Daoy (cell line): ENCODE measurements at regions not wholly inside any gene's neighbourhood (a gene's known extent, or its start where the extent isn't known, plus 50 kb on each side); places are given as distances from the start of the nearest gene placed in this dataset.
A peak's percentile ranks its signal among the peaks of the same experiment; 100 is the strongest.

Experiments
- DNase-seq: peaks from one replicate; pipeline ENCODE4 v3.0.0-alpha.2; 2015; ENCODE audit warnings: low read depth

GRCh38 chr7:1286946-1287645, 54.4 kb downstream of the UNCX start:
- no peak for DNase-seq

- no peak for DNase-seq
Observed at GRCh38 chr7:1287752-1288201, 55.1 kb downstream of the UNCX start.

GRCh38 chr7:1288390-1288995, 55.8 kb downstream of the UNCX start:
- no peak for DNase-seq

GRCh38 chr7:1288996-1289551, 56.4 kb downstream of the UNCX start:
- DNase-seq = no peak

- no peak for DNase-seq
Observed at GRCh38 chr7:1289666-1290025, 57.0 kb downstream of the UNCX start.

GRCh38 chr7:1290026-1290678, 57.5 kb downstream of the UNCX start:
- peak; percentile 58 for DNase-seq

- peak; percentile 43 for DNase-seq
Observed at GRCh38 chr7:1290679-1291356, 58.1 kb downstream of the UNCX start.

GRCh38 chr7:1291357-1291689, 58.7 kb downstream of the UNCX start:
- no peak for DNase-seq

- DNase-seq = no peak
Observed at GRCh38 chr7:1291845-1292765, 59.4 kb downstream of the UNCX start.

GRCh38 chr7:1292972-1293830, 60.5 kb downstream of the UNCX start:
- no peak for DNase-seq

- no peak for DNase-seq
Observed at GRCh38 chr7:1293950-1294411, 61.3 kb downstream of the UNCX start.

- DNase-seq = no peak
Observed at GRCh38 chr7:1295776-1296355, 63.2 kb downstream of the UNCX start.

- no peak for DNase-seq
Observed at GRCh38 chr7:1296356-1296981, 63.8 kb downstream of the UNCX start.

GRCh38 chr7:1297017-1297960, 64.6 kb downstream of the UNCX start:
- no peak for DNase-seq

GRCh38 chr7:1298051-1298930, 65.6 kb downstream of the UNCX start:
- DNase-seq = no peak

GRCh38 chr7:1298931-1299885, 66.5 kb downstream of the UNCX start:
- no peak for DNase-seq
